GM21528 (cell line): ENCODE measurements at regions not wholly inside any gene's neighbourhood (a gene's known extent, or its start where the extent isn't known, plus 50 kb on each side); places are given as distances from the start of the nearest gene placed in this dataset.
"Not testable (repeated sequence)": the region's sequence is repeated elsewhere in the genome, so short reads cannot be mapped to it uniquely, and the experiment has no call there.

Experiments
- ATAC-seq: cut with Tn5 transposase; IDR thresholded peaks from one replicate; pipeline ENCODE4 v1.9.1; 2021; ENCODE audit warnings: mild to moderate bottlenecking, moderate library complexity; ENCODE audit not compliant: unreplicated experiment, low FRiP score

DNA sequence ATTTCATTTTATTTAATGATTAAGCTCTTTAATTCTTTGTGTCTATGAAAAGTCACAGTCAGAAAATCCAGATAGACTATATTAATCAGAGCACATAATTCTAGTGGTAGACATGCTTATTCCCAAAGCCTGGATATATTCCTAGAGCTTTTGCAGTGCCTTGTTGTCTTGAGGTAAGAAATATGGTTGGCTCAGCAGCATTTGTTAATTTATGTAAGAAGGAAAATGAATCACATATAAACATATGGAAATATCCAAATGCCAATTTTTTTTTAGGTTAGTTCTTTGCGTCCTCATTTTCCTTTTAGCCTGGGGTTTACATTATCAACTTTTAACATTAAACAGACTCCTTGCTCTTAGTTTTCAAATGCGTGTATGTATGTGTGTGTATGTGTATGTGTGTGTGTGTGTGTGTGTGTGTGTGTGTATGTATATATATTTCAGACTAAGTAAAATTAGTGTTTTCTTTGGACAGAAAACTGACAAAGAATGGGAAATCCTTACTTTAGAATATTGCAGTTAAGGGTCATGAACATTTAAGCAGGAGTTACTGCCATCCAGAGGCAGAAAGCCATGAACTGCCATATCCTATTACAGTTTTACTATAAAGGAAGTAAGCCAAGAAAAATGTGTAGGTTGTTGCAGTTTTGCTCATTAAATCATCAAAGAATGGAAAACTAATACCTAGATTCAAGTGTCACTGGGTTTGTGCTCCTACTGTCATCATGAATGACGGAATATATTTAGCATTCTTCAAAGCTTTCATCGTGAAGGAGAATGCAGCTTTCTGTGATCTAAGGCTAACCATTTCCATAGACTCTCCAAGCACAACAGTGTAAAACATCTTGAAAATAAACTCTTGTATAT lies 477.1 kb upstream of the NR5A2 start:
- ATAC-seq, result no peak

DNA sequence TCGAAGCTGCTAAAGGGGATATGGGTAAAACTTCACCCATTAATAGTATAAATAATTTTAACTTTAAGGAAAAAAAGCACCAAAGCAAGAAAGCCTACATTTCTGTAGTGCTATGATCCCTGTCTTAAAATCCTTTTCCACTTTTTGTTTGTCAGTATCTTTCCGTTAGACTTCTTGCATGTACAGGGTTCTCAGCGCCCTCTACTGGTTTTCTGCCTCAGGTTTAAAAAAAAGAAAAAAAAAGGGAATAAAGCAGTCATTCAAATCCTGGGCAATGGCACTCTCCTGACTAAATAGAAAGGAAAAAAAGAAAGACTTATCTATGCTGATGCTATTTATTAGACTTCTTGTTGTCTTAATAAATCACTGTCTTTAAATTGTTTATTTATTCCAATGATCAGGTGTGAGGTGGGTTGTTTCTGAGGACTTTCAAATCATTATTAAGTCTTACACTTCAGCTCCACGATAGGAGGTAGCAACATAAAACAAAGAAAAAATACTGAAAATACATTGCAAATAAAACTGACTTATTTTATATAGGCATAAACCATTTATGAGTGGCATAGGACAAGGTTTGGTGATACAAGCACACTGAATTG lies 475.4 kb upstream of the NR5A2 start:
- ATAC-seq, result no peak

- ATAC-seq, result no peak
These were observed 474.4 kb upstream of the NR5A2 start for GRCh38 chr1:199553104-199553503.

DNA sequence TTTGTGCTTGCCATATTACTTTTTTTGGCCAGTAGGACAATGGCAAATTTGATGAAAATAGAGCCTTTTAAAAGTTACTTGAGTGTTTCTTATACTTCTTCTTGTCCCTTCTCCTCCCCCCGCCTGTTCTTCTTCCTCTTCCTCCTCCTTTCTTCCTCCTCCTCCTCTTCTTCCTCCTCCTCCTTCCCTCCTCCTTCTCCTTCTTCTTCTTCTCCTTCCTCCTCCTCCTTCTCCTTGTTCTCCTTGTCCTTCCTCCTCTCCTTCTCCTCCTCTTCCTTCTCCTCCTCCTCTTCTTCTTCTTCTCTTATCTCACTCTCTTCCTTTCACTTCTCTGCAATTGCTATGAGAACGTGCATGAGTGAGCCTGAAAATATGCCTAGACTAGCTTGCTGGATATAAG lies 466.2 kb upstream of the NR5A2 start:
- no peak for ATAC-seq

- no peak for ATAC-seq
These were observed 454.5 kb upstream of the NR5A2 start for GRCh38 chr1:199573047-199573446.

- ATAC-seq, result no peak
These were observed 452.6 kb upstream of the NR5A2 start for GRCh38 chr1:199574950-199575349.

GRCh38 chr1:199580300-199580699 lies 447.2 kb upstream of the NR5A2 start:
- no peak for ATAC-seq

DNA sequence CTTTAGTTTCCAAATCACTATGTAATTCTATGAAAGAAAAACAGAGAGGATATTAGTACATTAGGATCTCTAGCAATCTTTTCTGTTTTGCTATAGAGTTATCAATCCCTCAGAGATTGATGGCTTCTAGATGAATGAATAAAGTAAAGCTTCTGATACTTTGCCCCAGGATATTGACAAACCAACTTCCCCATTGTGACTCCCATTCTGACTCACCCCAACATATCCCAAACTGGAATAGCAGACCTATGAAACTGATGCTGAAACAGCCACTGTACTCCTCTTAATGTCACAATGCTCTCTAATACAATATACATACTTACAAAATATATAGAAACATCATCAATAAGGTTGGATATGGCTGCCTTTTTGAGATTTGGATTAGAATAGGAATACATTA lies 442.1 kb upstream of the NR5A2 start:
- no peak for ATAC-seq

DNA sequence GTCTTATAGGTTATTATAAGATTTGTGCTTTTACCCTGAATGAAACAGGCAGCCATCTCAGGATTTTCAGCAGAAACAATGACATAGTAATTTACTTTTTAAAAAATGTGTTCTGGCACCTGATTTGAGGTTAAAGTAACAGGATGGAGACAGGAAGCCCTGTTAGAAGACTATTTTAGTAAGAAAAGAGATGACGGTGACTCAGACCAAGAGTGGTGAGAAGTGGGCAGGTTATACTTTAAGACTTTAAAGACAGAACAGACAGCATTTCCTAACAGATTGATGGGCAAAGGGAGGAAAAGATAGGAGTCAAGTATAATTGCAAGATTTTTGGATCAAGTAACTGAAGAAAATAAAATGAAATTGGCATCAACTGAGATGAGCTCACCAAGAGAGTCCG lies 436.8 kb upstream of the NR5A2 start:
- ATAC-seq, result peak; percentile 93

- no peak for ATAC-seq
These were observed 436.0 kb upstream of the NR5A2 start for GRCh38 chr1:199591468-199591867.

GRCh38 chr1:199593475-199593874 lies 434.0 kb upstream of the NR5A2 start:
- ATAC-seq, result no peak

DNA sequence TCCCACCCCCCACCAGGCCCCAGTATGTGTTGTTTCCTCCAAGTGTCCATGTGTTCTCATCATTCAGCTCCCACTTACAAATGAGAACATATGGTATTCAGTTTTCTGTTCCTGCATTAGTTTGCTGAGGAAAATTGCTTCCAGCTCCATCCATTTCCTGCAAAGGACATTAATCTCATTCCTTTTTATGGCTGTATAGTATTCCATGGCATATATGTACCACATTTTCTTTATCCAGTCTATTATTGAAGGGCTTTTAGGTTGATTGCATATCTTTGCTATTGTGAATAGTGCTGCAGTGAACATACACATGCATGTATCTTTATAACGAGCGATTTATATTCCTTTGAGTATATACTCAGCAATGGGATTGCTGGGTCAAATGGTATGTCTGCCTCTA lies 431.1 kb upstream of the NR5A2 start:
- not testable (repeated sequence) for ATAC-seq

GRCh38 chr1:199597152-199597551 lies 430.4 kb upstream of the NR5A2 start:
- ATAC-seq, result no peak

DNA sequence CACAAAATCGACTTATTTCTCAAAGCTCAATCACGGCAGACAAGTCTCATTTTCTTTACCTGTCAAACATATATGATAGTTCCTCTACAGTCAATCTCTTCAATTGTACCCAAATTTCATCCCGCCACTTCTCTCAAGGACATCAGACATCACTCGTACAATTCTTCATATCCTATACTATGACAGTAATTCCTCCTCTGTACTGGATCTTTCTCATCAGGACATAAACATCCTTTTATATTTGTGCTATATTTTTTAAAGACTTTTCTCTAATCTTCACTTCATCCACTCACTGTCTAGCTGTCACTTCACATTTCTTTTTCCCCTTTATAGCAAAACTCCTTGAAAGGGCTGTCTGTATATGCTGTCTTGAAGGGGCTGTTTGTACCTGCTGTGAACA lies 419.1 kb upstream of the NR5A2 start:
- ATAC-seq, result no peak

DNA sequence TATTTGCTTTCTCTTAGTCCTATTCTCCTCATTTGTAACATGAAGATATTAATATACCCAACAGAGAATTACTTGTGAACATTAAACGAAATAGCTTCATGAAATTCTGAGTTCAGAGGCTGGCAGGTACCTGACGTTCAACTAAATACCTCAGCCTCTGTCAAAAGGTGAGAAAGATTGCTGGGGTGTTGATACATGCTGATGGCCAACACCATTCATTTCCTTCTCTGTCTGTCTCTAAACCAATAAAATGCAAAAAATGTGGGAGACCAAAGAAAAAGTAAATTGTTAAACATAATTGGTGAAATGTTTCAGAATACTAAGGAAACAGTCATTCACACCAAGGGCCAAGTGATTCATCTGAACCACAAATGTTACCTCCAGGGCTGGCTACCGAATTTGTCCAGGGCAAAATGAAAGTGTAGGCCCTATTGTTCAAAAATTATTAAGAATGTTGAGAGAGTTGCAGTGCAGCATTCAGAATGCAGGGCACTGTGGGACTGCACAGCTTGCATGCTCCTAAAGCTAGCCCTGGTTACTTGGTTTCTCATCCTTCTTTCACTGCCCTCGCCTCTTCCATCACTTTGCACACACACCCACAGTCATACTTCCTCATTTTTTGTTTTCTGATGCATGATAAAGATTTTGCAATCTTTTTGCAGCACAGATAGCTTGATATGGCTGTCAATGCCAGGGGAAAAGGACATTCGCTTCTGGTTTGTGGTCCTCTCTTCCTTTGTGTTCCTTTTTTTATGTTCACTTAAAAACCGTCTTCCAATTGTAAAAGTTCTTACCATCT lies 414.3 kb upstream of the NR5A2 start:
- ATAC-seq, result no peak

DNA sequence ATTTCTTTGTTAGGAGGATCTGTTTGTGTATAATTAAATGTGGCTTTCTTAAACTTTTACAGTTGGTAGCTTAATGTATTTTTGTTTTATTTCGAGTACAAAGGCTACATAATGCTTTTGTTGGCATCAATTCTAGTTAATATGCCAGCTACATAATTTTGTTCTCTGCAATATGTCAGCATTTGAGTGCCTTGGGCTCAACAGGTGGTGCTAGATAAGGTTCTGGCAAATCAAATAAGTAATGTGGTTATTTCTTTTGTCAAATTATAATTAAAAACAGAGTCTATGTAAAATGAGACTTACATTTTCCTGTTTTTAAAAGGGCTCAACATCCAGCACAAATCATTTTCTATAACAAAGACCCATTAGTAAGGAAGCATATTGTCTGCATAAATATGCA lies 410.6 kb upstream of the NR5A2 start:
- no peak for ATAC-seq

DNA sequence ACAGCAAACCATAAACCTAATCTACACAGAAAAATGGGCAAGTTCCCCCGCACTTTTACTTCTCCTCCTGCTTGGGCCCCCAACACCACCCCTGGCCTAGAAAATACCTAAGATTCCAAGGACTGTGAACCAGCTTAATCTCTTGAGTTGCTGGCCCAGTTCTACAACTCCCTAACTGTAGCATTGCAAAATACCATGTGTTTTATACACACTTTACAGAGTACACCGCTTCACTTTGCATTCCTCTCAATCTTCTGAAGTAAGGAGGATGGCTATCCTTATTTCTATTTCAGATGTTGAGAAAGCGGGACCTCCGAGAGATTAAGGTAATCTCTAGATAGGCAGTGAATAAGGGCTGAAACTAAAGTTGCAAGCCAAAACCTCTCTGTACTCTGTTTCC lies 408.3 kb upstream of the NR5A2 start:
- no peak for ATAC-seq

DNA sequence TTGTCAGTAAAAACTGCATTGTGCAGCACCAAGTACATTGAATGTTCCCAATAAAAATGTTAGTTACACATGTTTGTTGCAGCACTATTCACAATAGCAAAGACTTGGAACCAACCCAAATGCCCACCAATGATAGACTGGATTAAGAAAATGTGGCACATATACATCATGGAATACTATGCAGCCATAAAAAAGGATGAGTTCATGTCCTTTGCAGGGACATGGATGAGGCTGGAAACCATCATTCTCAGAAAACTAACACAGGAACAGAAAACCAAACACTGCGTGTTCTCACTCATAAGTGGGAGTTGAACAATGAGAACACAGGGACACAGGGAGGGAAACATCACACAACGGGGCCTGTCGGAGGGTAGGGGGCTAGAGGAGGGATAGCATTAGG lies 401.3 kb upstream of the NR5A2 start:
- ATAC-seq, result not testable (repeated sequence)

DNA sequence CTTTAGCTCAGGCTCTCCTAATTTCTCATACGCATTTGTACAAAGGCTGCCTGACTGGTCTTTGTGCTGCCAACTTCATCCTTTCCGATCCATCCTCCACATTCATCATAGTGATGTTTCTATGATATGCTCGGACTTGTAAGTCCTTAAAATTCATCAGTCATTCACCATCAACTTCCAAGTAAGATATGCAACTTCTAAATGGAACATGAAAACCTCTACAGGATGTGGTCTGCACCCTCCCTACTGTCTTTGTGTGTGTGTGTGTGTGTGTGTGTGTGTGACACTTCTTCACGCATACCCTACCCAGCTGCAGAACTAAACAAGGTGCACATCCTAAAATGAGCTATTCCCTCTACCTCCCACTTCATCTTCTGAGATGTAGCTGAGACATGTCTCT lies 397.9 kb upstream of the NR5A2 start:
- no peak for ATAC-seq

- no peak for ATAC-seq
These were observed 388.1 kb upstream of the NR5A2 start for GRCh38 chr1:199639453-199639852.

- no peak for ATAC-seq
These were observed 386.0 kb upstream of the NR5A2 start for GRCh38 chr1:199641531-199641930.
